ENCODE measurements at regions not wholly inside any gene's neighbourhood (a gene's known extent, or its start where the extent isn't known, plus 50 kb on each side); places are given as distances from the start of the nearest gene placed in this dataset.

- TF ChIP-seq CTCF (IDR thresholded peaks at IDR 0.05) (no peak), POLR2A (IDR thresholded peaks at IDR 0.05) (no peak)
These were observed 100.5 kb downstream of the CFAP44 start for GRCh38 chr3:113340785-113341184.

All from heart left ventricle (tissue), 13 donors.